Stimulated activated CD4-positive, alpha-beta T cell treated with anti-CD3 and anti-CD28 coated beads, Interleukin-15, amount 100 ng/mL, for 1 hour (primary cell): ENCODE measurements at regions not wholly inside any gene's neighbourhood (a gene's known extent, or its start where the extent isn't known, plus 50 kb on each side); places are given as distances from the start of the nearest gene placed in this dataset.

Source experiments
- DNase-seq, 2 donors: peaks; one replicate each; pipeline ENCODE4 v3.0.0-alpha.2; 2020; ENCODE audit warnings: low read depth in 1 of 2, low spot score in 1 of 2

DNA sequence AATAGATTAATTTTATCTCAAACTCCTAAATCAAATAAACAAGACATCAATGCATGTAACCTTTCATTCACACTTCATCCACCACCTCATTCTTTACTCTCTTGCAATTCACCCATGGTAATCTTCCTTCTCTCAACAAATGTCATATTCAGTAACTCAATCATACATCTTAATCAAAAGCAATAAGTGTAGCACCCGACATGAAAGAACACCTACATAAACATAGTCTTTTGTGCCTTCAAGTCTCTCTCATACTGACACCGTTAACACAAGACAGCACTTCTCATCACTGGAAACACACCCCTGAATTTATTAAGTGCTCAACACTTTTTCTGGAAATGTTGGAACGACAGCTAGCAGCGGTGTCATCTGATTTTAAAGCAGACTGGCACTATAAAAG, 225.9 kb downstream of the TTLL7 start:
- DNase-seq = no peak

GRCh38 chr1:83770319-83770661, 228.6 kb downstream of the TTLL7 start:
- DNase-seq = no peak

DNA sequence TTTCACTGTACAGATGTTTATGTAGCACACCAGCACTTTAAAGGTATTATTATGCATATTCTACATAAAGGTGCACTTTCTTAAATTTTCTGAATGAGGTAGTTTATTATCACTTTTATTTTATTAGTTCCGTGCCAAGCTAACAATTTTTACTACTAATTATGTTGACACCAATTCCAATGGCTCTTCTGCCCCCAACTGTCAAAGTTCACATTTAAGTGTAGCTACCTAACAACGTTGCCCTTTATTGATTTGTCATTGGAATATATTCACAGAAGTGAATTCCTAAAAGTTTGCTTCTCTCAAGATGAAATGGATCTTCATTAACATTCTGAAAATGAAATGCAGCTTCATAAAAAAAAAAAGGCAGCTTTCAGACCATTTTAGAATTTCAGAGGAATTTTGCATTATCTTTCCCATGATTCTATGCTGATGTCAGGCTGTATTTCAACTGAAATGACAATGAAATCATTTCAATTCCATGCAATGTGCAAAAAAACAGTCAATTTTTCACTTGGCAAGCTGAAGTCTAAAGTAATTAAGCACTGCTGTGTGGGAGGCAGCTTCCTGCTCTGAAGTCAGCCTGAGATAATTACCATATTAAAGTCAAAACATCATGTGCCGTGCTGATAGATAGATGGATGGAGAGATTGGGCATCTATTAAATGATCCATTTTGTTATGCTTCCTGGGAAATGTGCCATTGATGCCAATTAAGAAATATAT, 229.2 kb downstream of the TTLL7 start:
- no peak for DNase-seq

GRCh38 chr1:83769072-83769471, 229.9 kb downstream of the TTLL7 start:
- no peak for DNase-seq

GRCh38 chr1:83766241-83766691, 232.7 kb downstream of the TTLL7 start:
- no peak for DNase-seq

GRCh38 chr1:83765125-83765524, 233.8 kb downstream of the TTLL7 start:
- no peak for DNase-seq

DNA sequence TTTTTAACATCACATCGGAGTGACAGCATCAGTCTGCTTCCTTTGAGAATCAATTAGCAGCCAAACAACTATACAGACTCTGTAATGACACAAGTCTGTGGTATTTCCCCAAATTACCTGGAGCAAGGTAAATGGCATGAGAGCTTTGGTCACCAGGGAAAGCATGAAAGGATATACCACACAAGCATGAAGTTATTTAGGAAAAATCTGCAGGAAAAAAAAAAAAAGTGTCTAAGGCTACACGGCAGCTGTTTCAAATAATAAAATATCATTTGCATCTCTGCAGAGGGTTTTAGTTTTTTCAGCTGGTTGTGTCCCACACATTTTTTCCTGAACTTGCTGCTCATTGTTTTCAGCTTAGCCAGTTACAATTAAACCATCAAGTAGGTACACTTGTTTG, 234.7 kb downstream of the TTLL7 start:
- no peak for DNase-seq

DNA sequence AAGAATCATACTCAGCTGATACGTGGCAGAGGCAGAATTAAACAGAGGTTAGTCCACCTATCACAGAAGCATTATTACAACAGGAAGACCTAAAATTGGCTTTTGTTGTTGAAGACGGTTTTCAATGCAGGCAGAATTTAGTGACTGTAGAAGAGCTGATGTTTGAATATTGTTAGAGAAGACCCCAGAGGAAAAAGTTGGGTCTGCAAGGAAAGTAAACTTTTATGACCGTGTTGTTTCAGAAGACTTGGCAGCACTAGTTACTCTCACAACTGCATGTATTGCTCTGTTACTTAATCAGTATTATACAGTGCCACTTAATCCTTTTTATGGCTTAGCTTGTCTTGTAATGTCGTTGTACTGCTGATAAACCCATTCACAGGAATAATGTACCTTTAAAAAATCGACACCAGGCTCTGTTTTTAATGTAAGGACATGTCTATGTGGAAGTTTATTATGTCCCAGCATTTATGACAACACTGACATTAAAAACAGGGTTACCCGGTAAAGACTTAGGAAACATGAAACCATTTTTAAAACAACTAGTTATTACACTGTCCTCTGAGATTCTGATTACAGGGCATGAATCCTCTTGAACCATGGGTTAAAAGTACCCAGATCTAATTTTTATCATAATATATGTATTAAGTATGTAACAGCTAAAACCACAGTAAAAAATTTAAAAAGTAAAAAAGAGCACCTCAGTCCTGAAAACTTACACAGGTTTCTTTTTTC, 235.4 kb downstream of the TTLL7 start:
- DNase-seq = no peak

DNA sequence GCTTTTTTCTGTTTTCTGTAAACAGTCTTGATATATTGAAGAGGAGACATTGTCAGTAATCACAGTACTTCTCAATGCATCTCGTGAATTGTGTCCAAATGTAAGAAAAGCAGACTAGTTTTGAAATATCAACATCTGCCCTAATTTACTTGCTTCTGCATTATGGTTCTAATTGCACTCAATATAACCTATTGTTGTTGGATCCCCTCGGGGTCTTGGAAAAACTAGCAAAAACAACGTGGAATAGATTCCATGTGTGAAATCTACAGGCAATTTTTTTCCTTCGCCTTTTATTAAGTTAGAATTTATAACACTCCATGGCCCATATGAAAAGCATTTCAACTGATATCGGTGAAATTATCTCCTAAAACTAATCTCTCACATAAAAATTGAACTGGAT, 236.5 kb downstream of the TTLL7 start:
- DNase-seq = no peak

GRCh38 chr1:83762039-83762365, 236.9 kb downstream of the TTLL7 start:
- no peak for DNase-seq

GRCh38 chr1:83761167-83762038, 237.5 kb downstream of the TTLL7 start:
- no peak for DNase-seq

GRCh38 chr1:83760226-83761021, 238.5 kb downstream of the TTLL7 start:
- no peak for DNase-seq

- no peak for DNase-seq
Observed at GRCh38 chr1:83756984-83757717, 241.8 kb downstream of the TTLL7 start.

DNA sequence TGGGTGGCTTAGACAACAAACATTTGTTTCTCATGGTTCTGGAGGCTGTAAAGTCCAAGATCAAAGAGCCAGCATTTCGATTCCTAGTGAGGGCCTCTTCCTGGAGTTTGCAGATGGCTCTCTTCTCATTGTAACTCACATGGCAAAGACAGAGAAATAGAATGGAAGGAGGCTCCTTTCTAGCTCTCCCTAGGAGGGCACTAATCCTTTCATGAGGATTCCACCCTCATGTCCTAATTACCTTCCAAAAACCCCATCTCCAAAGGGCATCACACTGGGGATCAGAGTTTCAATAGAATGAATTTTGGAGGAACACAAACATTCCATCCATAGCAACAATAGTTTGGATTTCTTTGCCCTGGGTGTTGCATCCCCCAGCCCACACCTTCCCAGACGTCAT, 247.3 kb downstream of the TTLL7 start:
- no peak for DNase-seq

DNA sequence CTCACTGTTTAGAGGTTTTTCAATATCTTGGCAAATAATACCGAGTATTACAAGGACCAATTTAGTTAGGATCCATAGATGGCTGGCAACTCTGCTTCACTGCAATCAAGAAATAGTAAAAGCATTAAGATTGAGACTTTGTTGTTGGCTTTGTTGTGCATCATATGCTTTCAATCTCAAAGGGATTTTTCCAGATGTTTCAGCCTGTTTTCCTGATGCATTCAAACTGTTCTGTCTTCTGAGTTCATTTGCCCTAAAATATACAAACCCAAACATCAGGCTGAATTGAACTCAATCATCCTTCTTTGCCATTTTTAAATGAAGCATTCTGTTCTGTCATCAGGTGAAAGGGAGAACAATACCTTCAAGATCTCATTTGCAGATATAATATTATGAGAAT, 248.7 kb downstream of the TTLL7 start:
- no peak for DNase-seq

DNA sequence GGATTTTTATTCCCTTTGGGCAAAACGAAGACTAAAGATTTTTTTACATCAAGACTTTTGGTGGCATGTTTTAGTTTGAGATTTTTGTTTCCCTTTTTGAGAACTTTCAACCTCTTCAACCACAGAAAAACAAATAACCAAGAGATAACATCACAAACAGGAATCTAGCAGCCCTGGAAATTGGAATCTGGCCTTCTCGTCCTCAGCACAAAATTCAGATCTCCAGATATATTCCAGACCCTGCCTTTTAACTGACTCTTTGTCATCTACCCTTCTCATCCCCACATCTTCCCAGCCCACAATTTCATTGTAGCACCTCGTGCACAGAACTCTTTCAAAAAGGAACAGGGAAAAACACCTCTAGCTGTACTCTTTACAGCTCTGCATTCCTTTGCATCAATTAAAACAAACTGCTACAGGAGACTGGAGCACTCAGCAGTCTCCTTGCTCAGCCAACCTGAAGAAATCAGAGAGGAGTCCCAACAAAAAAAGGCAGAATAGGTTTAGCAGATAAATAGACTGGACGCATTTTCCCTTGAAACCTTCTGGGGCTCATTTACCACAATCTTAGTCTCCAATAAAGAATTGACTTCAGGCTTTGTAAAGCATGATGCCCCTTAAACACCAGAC, 251.0 kb downstream of the TTLL7 start:
- no peak for DNase-seq

GRCh38 chr1:83746234-83746633, 252.7 kb downstream of the TTLL7 start:
- DNase-seq = no peak

DNA sequence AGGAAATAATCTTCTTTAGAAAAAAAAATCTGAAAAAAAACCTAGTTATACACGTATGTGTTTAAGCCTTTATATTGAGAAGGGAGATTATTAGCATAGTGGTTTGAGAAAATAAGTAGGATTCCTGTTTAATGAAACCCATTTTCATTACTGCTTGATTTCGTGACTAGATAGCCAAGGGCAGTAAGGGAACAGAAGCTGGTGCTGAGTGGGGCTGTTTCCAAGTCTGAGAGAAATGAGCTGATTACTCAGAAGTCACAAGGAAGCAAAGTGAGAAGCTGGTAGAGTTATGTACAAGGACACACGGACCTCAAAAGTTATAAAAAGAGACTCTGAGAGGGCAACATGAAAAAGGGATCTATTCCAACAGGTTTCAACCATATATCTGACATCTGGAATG, 256.5 kb downstream of the TTLL7 start:
- no peak for DNase-seq

GRCh38 chr1:83741770-83742169, 257.2 kb downstream of the TTLL7 start:
- no peak for DNase-seq

DNA sequence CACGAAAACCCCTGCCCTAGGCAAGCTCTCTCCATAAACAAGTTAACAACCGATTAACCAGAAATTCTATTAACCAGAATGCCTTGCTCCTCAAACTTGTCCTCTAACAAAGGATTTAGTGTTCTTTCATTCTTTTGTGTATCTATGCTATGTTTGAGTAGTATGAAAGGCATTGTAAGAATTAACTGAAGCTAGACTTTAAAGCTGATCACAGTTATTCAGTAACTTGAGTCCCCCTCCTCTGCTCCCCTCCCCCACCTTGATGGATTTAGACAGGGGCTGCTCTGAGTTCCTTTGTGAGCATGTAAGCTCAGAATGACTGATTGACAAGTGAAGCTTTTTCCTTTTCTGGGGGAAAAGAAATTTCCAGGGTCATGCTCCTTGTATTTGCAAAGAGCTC, 257.6 kb downstream of the TTLL7 start:
- no peak for DNase-seq
